PC-3 (cell line): ENCODE measurements at regions not wholly inside any gene's neighbourhood (a gene's known extent, or its start where the extent isn't known, plus 50 kb on each side); places are given as distances from the start of the nearest gene placed in this dataset.

Experiments
- CTCF ChIP-seq: fragments of 300-600 bp; sonication (generic); conservative IDR thresholded peaks from 2 replicates; pipeline ENCODE4 v1.5.1; 2017; ENCODE audit warnings: antibody characterized with exemption, low read depth, mild to moderate bottlenecking, low read length
- EZH2phosphoT487 ChIP-seq: fragments of 300-600 bp; sonication (generic); IDR thresholded peaks from 2 replicates; pipeline ENCODE4 v1.6.1; 2018; ENCODE audit warnings: mild to moderate bottlenecking, antibody characterized with exemption, low read length, borderline replicate concordance

GRCh38 chr16:86866986-86867722 lies 288.8 kb downstream of the FOXL1 start:
- TF ChIP-seq CTCF (no peak), EZH2phosphoT487 (no peak)
